Caco-2 (cell line): ENCODE measurements at regions not wholly inside any gene's neighbourhood (a gene's known extent, or its start where the extent isn't known, plus 50 kb on each side); places are given as distances from the start of the nearest gene placed in this dataset.

Source experiments
- BruUV-seq: library from RNA; stranded (reverse); fragments of 400-500 nt; replicated peaks from 2 replicates; lab custom pipeline; 2021; lab: Mats Ljungman, UMichigan
- CTCF ChIA-PET: fragments of 300-600 bp; sonication (Branson Sonifier 250); formaldehyde crosslinking; loops from one replicate; lab custom pipeline; 2022; ENCODE audit warnings: antibody characterized with exemption; lab: Charles Lee
- POLR2A ChIA-PET: fragments of 300-600 bp; sonication (Branson Sonifier 250); formaldehyde crosslinking; loops from one replicate; lab custom pipeline; 2022; ENCODE audit warnings: antibody characterized with exemption; lab: Charles Lee
- DNase-seq, 2 experiments: peaks; one replicate each; pipeline versions ENCODE4 v3.0.0 to v3.0.0-alpha.2; 2020 to 2022
- H3K27me3 ChIP-seq: replicated peaks from 2 replicates; pipeline ENCODE4 v1.6.0; 2011; ENCODE audit warnings: low read length; ENCODE audit not compliant: control insufficient read depth, insufficient read depth
- H3K36me3 ChIP-seq: 2 replicates; pipeline ENCODE4 v1.5.1; 2011; ENCODE audit warnings: low read length; ENCODE audit not compliant: control insufficient read depth, insufficient read depth
- H3K4me1 ChIP-seq: fragments of 250-450 bp; sonication (Bioruptor Pico); 2 replicates; pipeline ENCODE4 v1.5.1; 2020; ENCODE audit warnings: mild to moderate bottlenecking
- H3K4me3 ChIP-seq: 2 replicates; pipeline ENCODE4 v1.5.1; 2011; ENCODE audit warnings: low read depth, mild to moderate bottlenecking, control low read depth, low read length
- H3K9me3 ChIP-seq: fragments of 250-450 bp; sonication (Bioruptor Pico); 2 replicates; pipeline ENCODE4 v1.5.1; 2020; ENCODE audit warnings: mild to moderate bottlenecking, moderate library complexity
- H3K27ac Mint-ChIP-seq: one replicate; pipeline ENCODE4 v1.8.0; 2022; ENCODE audit warnings: mixed read lengths; ENCODE audit not compliant: unreplicated experiment
- H3K27me3 Mint-ChIP-seq: one replicate; pipeline ENCODE4 v1.8.0; 2022; ENCODE audit warnings: mixed read lengths; ENCODE audit not compliant: insufficient read depth, unreplicated experiment
- H3K36me3 Mint-ChIP-seq: one replicate; pipeline ENCODE4 v1.8.0; 2022; ENCODE audit warnings: mild to moderate bottlenecking, mixed read lengths; ENCODE audit not compliant: insufficient read depth, unreplicated experiment
- H3K4me1 Mint-ChIP-seq: one replicate; pipeline ENCODE4 v1.8.0; 2022; ENCODE audit warnings: low read depth, mixed read lengths; ENCODE audit not compliant: unreplicated experiment
- H3K4me3 Mint-ChIP-seq: one replicate; pipeline ENCODE4 v1.8.0; 2022; ENCODE audit warnings: mild to moderate bottlenecking, moderate library complexity, mixed read lengths; ENCODE audit not compliant: unreplicated experiment
- H3K9me3 Mint-ChIP-seq: one replicate; pipeline ENCODE4 v1.8.0; 2022; ENCODE audit warnings: mixed read lengths; ENCODE audit not compliant: unreplicated experiment
- intact Hi-C: fragments of 100-400 bp; cut with micrococcal nuclease; formaldehyde crosslinking; loops from one replicate; pipeline ENCODE4 v1.10.0; 2022; ENCODE audit not compliant: unreplicated experiment
- TF ChIP-seq, protein P1 (sequence below), 2 experiments: fragments of 200-600 bp in 1 of 2; IDR thresholded peaks; 1 replicate in 1 of 2; 2 replicates in 1 of 2; pipeline versions ENCODE4 v1.5.1 to v1.8.0; 2011 to 2022; ENCODE audit warnings: antibody characterized with exemption in 1 of 2, control low read depth in 1 of 2, inconsistent platforms in 1 of 2, low read depth in 1 of 2, low read length in 1 of 2, mild to moderate bottlenecking in 1 of 2, moderate library complexity in 1 of 2; ENCODE audit not compliant: insufficient read depth in 1 of 2, severe bottlenecking in 1 of 2, unreplicated experiment in 1 of 2

DNA sequence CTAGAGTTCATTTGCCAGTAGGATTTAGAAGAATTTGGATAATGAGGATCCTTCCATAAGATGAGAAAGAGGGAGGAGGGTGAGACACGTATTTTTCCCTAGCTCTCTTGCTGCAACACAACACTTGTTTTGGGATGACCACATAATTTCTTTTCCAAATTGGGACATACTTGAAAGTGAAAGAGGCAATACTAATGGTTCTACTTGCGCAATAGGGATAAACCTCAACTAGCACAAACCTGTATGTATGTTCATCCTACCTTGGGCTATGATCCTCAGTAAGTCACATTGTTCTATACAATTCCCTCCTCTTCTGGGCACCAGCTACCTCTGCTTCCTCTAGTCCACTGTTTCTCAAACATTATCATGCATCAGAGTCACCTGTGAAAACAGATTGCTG is 1208.8 kb upstream of the LRRTM1 start:
- no peak overlapping the region for H3K27ac Mint-ChIP-seq
- H3K36me3 Mint-ChIP-seq, result no peaks in the 10 kb centered on the region
- POLR2A ChIA-PET, result no interaction called here
- Histone ChIP-seq H3K4me3 (no peak overlapping the region), H3K27me3 (no peaks in the 10 kb centered on the region), H3K4me1 (no peaks in the 10 kb centered on the region), H3K36me3 (no peaks in the 10 kb centered on the region), H3K9me3 (no peaks in the 10 kb centered on the region)
- H3K4me3 Mint-ChIP-seq, result no peak overlapping the region
- intact Hi-C loops, result no loop called here
- no peaks in the 10 kb centered on the region for H3K4me1 Mint-ChIP-seq
- CTCF ChIA-PET, result no interaction called here
- no peaks in the 10 kb centered on the region for H3K9me3 Mint-ChIP-seq
- BruUV-seq, result no TSS peak
- TF ChIP-seq, protein P1, sequence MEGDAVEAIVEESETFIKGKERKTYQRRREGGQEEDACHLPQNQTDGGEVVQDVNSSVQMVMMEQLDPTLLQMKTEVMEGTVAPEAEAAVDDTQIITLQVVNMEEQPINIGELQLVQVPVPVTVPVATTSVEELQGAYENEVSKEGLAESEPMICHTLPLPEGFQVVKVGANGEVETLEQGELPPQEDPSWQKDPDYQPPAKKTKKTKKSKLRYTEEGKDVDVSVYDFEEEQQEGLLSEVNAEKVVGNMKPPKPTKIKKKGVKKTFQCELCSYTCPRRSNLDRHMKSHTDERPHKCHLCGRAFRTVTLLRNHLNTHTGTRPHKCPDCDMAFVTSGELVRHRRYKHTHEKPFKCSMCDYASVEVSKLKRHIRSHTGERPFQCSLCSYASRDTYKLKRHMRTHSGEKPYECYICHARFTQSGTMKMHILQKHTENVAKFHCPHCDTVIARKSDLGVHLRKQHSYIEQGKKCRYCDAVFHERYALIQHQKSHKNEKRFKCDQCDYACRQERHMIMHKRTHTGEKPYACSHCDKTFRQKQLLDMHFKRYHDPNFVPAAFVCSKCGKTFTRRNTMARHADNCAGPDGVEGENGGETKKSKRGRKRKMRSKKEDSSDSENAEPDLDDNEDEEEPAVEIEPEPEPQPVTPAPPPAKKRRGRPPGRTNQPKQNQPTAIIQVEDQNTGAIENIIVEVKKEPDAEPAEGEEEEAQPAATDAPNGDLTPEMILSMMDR (IDR thresholded peaks at IDR 0.05; ENCODE audit: insufficient read depth in 1 of 2, low read depth in 1 of 2, low read length in 1 of 2, severe bottlenecking in 1 of 2, unreplicated experiment in 1 of 2), result no peak
- DNase-seq, result no peak
- no peaks in the 10 kb centered on the region for H3K27me3 Mint-ChIP-seq

- Histone ChIP-seq H3K27me3 (no peaks in the 10 kb centered on the region), H3K4me1 (no peaks in the 10 kb centered on the region), H3K36me3 (no peaks in the 10 kb centered on the region), H3K4me3 (no peak overlapping the region), H3K9me3 (no peaks in the 10 kb centered on the region)
- no TSS peak for BruUV-seq
- Mint-ChIP-seq H3K27me3 (peaks cover 2% of the 10 kb centered on the region), H3K9me3 (no peaks in the 10 kb centered on the region), H3K27ac (no peak overlapping the region), H3K36me3 (no peaks in the 10 kb centered on the region), H3K4me3 (no peak overlapping the region), H3K4me1 (no peaks in the 10 kb centered on the region)
- CTCF ChIA-PET, result no interaction called here
- DNase-seq, result no peak
- POLR2A ChIA-PET, result no interaction called here
- intact Hi-C loops, result no loop called here
- TF ChIP-seq, protein P1 (IDR thresholded peaks at IDR 0.05; ENCODE audit: insufficient read depth in 1 of 2, low read depth in 1 of 2, low read length in 1 of 2, severe bottlenecking in 1 of 2, unreplicated experiment in 1 of 2), result no peak
These were observed 1201.0 kb upstream of the LRRTM1 start for GRCh38 chr2:81505586-81505985.

DNA sequence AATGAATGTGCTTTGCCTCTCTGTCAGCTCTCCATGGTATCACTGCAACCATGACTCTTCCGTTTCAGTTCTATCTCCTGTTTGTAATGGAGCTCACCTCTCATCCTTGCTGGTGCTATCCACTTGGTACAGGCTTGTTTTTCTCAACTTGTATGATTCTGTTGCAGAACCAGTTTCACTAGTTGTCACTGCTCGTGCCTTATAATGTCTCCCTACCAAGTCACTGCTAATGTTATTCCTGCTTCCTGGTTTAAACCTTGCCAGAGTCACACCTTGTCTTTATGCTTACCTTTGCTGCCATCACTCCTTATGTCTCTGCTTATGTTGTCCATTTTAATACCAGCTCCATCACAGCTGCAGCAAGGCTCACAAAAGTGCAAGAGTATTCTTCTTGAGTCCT is 1191.0 kb upstream of the LRRTM1 start:
- Mint-ChIP-seq H3K27ac (no peak overlapping the region), H3K36me3 (no peaks in the 10 kb centered on the region), H3K4me3 (no peak overlapping the region), H3K4me1 (no peaks in the 10 kb centered on the region), H3K9me3 (peaks cover 10% of the 10 kb centered on the region), H3K27me3 (peaks cover 5% of the 10 kb centered on the region)
- no TSS peak for BruUV-seq
- H3K27me3 ChIP-seq, result no peaks in the 10 kb centered on the region
- H3K4me1 ChIP-seq, result no peaks in the 10 kb centered on the region
- DNase-seq, result no peak
- H3K4me3 ChIP-seq, result no peak overlapping the region
- intact Hi-C loops, result no loop called here
- no peaks in the 10 kb centered on the region for H3K36me3 ChIP-seq
- no peaks in the 10 kb centered on the region for H3K9me3 ChIP-seq
- ChIA-PET POLR2A (no interaction called here), CTCF (no interaction called here)
- TF ChIP-seq, protein P1 (IDR thresholded peaks at IDR 0.05; ENCODE audit: insufficient read depth in 1 of 2, low read depth in 1 of 2, low read length in 1 of 2, severe bottlenecking in 1 of 2, unreplicated experiment in 1 of 2), result no peak
